ENCODE measurements at regions not wholly inside any gene's neighbourhood (a gene's known extent, or its start where the extent isn't known, plus 50 kb on each side); places are given as distances from the start of the nearest gene placed in this dataset.
A peak's percentile ranks its signal among the peaks of the same experiment; 100 is the strongest.

- Histone ChIP-seq H4K20me1 (ENCODE audit: insufficient read depth, low read length) (no peaks in the 10 kb centered on the region), H3K27me3 (ENCODE audit: control insufficient read depth in 2 of 2, insufficient read depth in 2 of 2, low read length in 2 of 2) (no peaks in the 10 kb centered on the region), H3K4me3 (replicated peaks in 1 of 3; ENCODE audit: low read depth in 2 of 3, low read length in 3 of 3) (no peak overlapping the region), H3K4me1 (ENCODE audit: control insufficient read depth in 1 of 2, insufficient read depth in 2 of 2, low read length in 2 of 2) (no peaks in the 10 kb centered on the region), H3K9me3 (replicated peaks in 1 of 2; ENCODE audit: control insufficient read depth in 1 of 2, insufficient read depth in 1 of 2, low read length in 2 of 2) (no peaks in the 10 kb centered on the region), H3K9ac (ENCODE audit: insufficient read depth, low read length, poor library complexity, severe bottlenecking) (no peak overlapping the region), H2AFZ (ENCODE audit: insufficient read depth, low read depth, low read length, poor library complexity, severe bottlenecking) (no peak overlapping the region), H3K36me3 (replicated peaks in 1 of 2; ENCODE audit: control insufficient read depth in 1 of 2, insufficient read depth in 2 of 2, low read length in 2 of 2) (no peaks in the 10 kb centered on the region), H3K79me2 (ENCODE audit: insufficient read depth, low read length) (no peaks in the 10 kb centered on the region), H3K27ac (ENCODE audit: low read depth in 1 of 2, low read length in 2 of 2) (no peak overlapping the region), H3K4me2 (replicated peaks; ENCODE audit: extremely low read depth, low read length, poor library complexity, severe bottlenecking) (no peak overlapping the region)
- intact Hi-C loops (cut with micrococcal nuclease), result no loop called here
- Mint-ChIP-seq H3K27ac (no peak overlapping the region), H3K9me3 (peaks cover 0 to 3% (median 2%) of the 10 kb centered on the region in 7 donors), H3K4me1 (no peaks in the 10 kb centered on the region), H3K36me3 (no peaks in the 10 kb centered on the region), H3K27me3 (ENCODE audit: low read depth in 3 of 3) (peaks cover 4 to 11% (median 4%) of the 10 kb centered on the region in 3 donors), H3K4me3 (no peak overlapping the region)
- WGBS (ENCODE audit: insufficient coverage), result 95% methylated on average over 5 of the region's 9 CpGs
- TF ChIP-seq CTCF (IDR thresholded peaks at IDR 0.05), result no peak
- DNase-seq, result no peak
Measured at GRCh38 chr12:115588131-115588530, 689.4 kb downstream of the MED13L start.

GRCh38 chr12:115584156-115584555 is 693.3 kb downstream of the MED13L start:
- no peak overlapping the region for H3K4me3 ChIP-seq (replicated peaks in 1 of 3; ENCODE audit: low read depth in 2 of 3, low read length in 3 of 3)
- no peak overlapping the region for H2AFZ ChIP-seq (ENCODE audit: insufficient read depth, low read depth, low read length, poor library complexity, severe bottlenecking)
- Mint-ChIP-seq H3K4me3 (peak overlapping the region in 1 of 2 donors; percentile 5), H3K27me3 (ENCODE audit: low read depth in 3 of 3) (peaks cover 4 to 9% (median 8%) of the 10 kb centered on the region in 3 donors), H3K9me3 (peaks cover 0 to 3% (median 2%) of the 10 kb centered on the region in 7 donors), H3K27ac (no peak overlapping the region), H3K36me3 (no peaks in the 10 kb centered on the region), H3K4me1 (no peaks in the 10 kb centered on the region)
- no peaks in the 10 kb centered on the region for H3K4me1 ChIP-seq (ENCODE audit: control insufficient read depth in 1 of 2, insufficient read depth in 2 of 2, low read length in 2 of 2)
- H3K9me3 ChIP-seq (replicated peaks in 1 of 2; ENCODE audit: control insufficient read depth in 1 of 2, insufficient read depth in 1 of 2, low read length in 2 of 2), result no peaks in the 10 kb centered on the region
- H3K4me2 ChIP-seq (replicated peaks; ENCODE audit: extremely low read depth, low read length, poor library complexity, severe bottlenecking), result no peak overlapping the region
- no peaks in the 10 kb centered on the region for H4K20me1 ChIP-seq (ENCODE audit: insufficient read depth, low read length)
- intact Hi-C loops (cut with micrococcal nuclease), result no loop called here
- DNase-seq, result no peak
- H3K36me3 ChIP-seq (replicated peaks in 1 of 2; ENCODE audit: control insufficient read depth in 1 of 2, insufficient read depth in 2 of 2, low read length in 2 of 2), result no peaks in the 10 kb centered on the region
- H3K79me2 ChIP-seq (ENCODE audit: insufficient read depth, low read length), result no peaks in the 10 kb centered on the region
- WGBS (ENCODE audit: insufficient coverage), result 100% methylated on average over 1 of the region's 2 CpGs
- H3K27me3 ChIP-seq (ENCODE audit: control insufficient read depth in 2 of 2, insufficient read depth in 2 of 2, low read length in 2 of 2), result no peaks in the 10 kb centered on the region
- TF ChIP-seq CTCF (IDR thresholded peaks at IDR 0.05), result no peak
- H3K27ac ChIP-seq (ENCODE audit: low read depth in 1 of 2, low read length in 2 of 2), result no peak overlapping the region
- no peak overlapping the region for H3K9ac ChIP-seq (ENCODE audit: insufficient read depth, low read length, poor library complexity, severe bottlenecking)
